HEK293T (cell line): ENCODE measurements at regions not wholly inside any gene's neighbourhood (a gene's known extent, or its start where the extent isn't known, plus 50 kb on each side); places are given as distances from the start of the nearest gene placed in this dataset.
A peak's percentile ranks its signal among the peaks of the same experiment; 100 is the strongest.

Source experiments
- CTCF ChIA-PET: fragments of 350-600 bp; formaldehyde crosslinking; extraction: SDS; loops from one replicate; lab custom pipeline; 2021; ENCODE audit warnings: antibody characterized with exemption, inconsistent platforms; lab: Yijun Ruan, JAX
- POLR2A ChIA-PET: fragments of 350-600 bp; formaldehyde crosslinking; extraction: SDS; loops from one replicate; lab custom pipeline; 2020; ENCODE audit warnings: antibody characterized with exemption, inconsistent platforms; lab: Yijun Ruan, JAX
- DNase-seq: peaks from one replicate; pipeline ENCODE4 v3.0.0; 2012; ENCODE audit warnings: mixed read lengths; ENCODE audit errors: extremely low spot score
- ARNT ChIP-seq: fragments of 450-650 bp; IDR thresholded peaks from 2 replicates; pipeline ENCODE4 v1.6.1; 2017; ENCODE audit warnings: mild to moderate bottlenecking
- BHLHE40 ChIP-seq: fragments of 450-650 bp; IDR thresholded peaks from 2 replicates; pipeline ENCODE4 v1.6.1; 2016; ENCODE audit warnings: mild to moderate bottlenecking, moderate library complexity, borderline replicate concordance
- CTBP1 ChIP-seq: fragments of 450-650 bp; IDR thresholded peaks from 2 replicates; pipeline ENCODE4 v1.6.1; 2016; ENCODE audit warnings: borderline replicate concordance
- ELF4 ChIP-seq: fragments of 450-650 bp; IDR thresholded peaks from 2 replicates; pipeline ENCODE4 v1.6.1; 2017; ENCODE audit warnings: antibody characterized with exemption
- FOXA1 ChIP-seq: fragments of 450-650 bp; IDR thresholded peaks from 2 replicates; pipeline ENCODE4 v1.6.1; 2016; ENCODE audit warnings: mild to moderate bottlenecking
- FOXK2 ChIP-seq: fragments of 450-650 bp; IDR thresholded peaks from 2 replicates; pipeline ENCODE4 v1.6.1; 2016; ENCODE audit warnings: mild to moderate bottlenecking
- FOXM1 ChIP-seq: fragments of 450-650 bp; IDR thresholded peaks from 2 replicates; pipeline ENCODE4 v1.6.1; 2017; ENCODE audit warnings: mild to moderate bottlenecking, borderline replicate concordance
- HDGF ChIP-seq: fragments of 450-650 bp; IDR thresholded peaks from 2 replicates; pipeline ENCODE4 v1.6.1; 2017; ENCODE audit warnings: antibody characterized with exemption, borderline replicate concordance
- L3MBTL2 ChIP-seq: fragments of 450-650 bp; conservative IDR thresholded peaks from 2 replicates; pipeline ENCODE4 v1.6.1; 2016; ENCODE audit warnings: mild to moderate bottlenecking
- LEF1 ChIP-seq: fragments of 450-650 bp; IDR thresholded peaks from 2 replicates; pipeline ENCODE4 v1.6.1; 2017; ENCODE audit warnings: mild to moderate bottlenecking, borderline replicate concordance
- NFRKB ChIP-seq: fragments of 450-650 bp; IDR thresholded peaks from 2 replicates; pipeline ENCODE4 v1.6.1; 2016; ENCODE audit warnings: mild to moderate bottlenecking, moderate library complexity
- PKNOX1 ChIP-seq: fragments of 450-650 bp; IDR thresholded peaks from 2 replicates; pipeline ENCODE4 v1.6.1; 2016
- SP1 ChIP-seq: fragments of 450-650 bp; IDR thresholded peaks from 2 replicates; pipeline ENCODE4 v1.6.1; 2017
- SUZ12 ChIP-seq: fragments of 450-650 bp; IDR thresholded peaks from 2 replicates; pipeline ENCODE4 v1.6.1; 2016; ENCODE audit warnings: mild to moderate bottlenecking
- TARDBP ChIP-seq: fragments of 450-650 bp; IDR thresholded peaks from 2 replicates; pipeline ENCODE4 v1.6.1; 2016
- ZNF384 ChIP-seq: fragments of 450-650 bp; IDR thresholded peaks from 2 replicates; pipeline ENCODE4 v1.6.1; 2016

GRCh38 chr9:86659413-86660046 is 287.8 kb downstream of the GAS1 start:
- TF ChIP-seq PKNOX1 (no peak), NFRKB (no peak), SUZ12 (no peak), HDGF (no peak), L3MBTL2 (no peak), ELF4 (no peak), FOXK2 (no peak), FOXM1 (no peak), BHLHE40 (no peak), ARNT (no peak), ZNF384 (no peak), CTBP1 (no peak), LEF1 (no peak), SP1 (no peak)
- no peak for DNase-seq
- POLR2A ChIA-PET, result no interaction called here
- CTCF ChIA-PET, result no interaction called here

GRCh38 chr9:86655147-86655546 is 292.2 kb downstream of the GAS1 start:
- ChIA-PET CTCF (no interaction called here), POLR2A (no interaction called here)
- DNase-seq, result no peak
- no peak for TF ChIP-seq TARDBP
- peak; percentile 41; the same call in 1 of the 2 replicates for TF ChIP-seq PKNOX1
- TF ChIP-seq SUZ12, result no peak
- no peak for TF ChIP-seq FOXM1
- TF ChIP-seq HDGF, result no peak
- TF ChIP-seq FOXK2, result no peak
- no peak for TF ChIP-seq FOXA1

- DNase-seq, result no peak
- TF ChIP-seq CTBP1 (no peak), NFRKB (no peak), LEF1 (no peak), BHLHE40 (no peak), SP1 (no peak), ARNT (no peak), PKNOX1 (no peak), ELF4 (no peak), SUZ12 (no peak), FOXM1 (no peak), FOXA1 (no peak), TARDBP (no peak), HDGF (no peak), FOXK2 (no peak), ZNF384 (no peak), L3MBTL2 (no peak)
- ChIA-PET CTCF (no interaction called here), POLR2A (no interaction called here)
These were observed 293.8 kb downstream of the GAS1 start for GRCh38 chr9:86653466-86653865.

GRCh38 chr9:86652736-86653135 is 294.6 kb downstream of the GAS1 start:
- TF ChIP-seq SUZ12, result no peak
- TF ChIP-seq BHLHE40, result no peak
- no peak for TF ChIP-seq ZNF384
- TF ChIP-seq FOXA1, result no peak
- no peak for TF ChIP-seq FOXK2
- TF ChIP-seq NFRKB, result no peak
- TF ChIP-seq FOXM1, result no peak
- TF ChIP-seq ELF4, result no peak
- no peak for TF ChIP-seq HDGF
- no peak for TF ChIP-seq L3MBTL2
- TF ChIP-seq ARNT, result no peak
- no peak for TF ChIP-seq SP1
- TF ChIP-seq TARDBP, result no peak
- no peak for TF ChIP-seq CTBP1
- no peak for TF ChIP-seq LEF1
- POLR2A ChIA-PET, result no interaction called here
- CTCF ChIA-PET, result no interaction called here
- DNase-seq, result no peak

- DNase-seq, result no peak
- ChIA-PET POLR2A (no interaction called here), CTCF (interaction anchor here (0.6 kb wide), 1 partner anchor 158 kb away, joined by 6 read pairs; no protein-coding TSS in a partner anchor)
- TF ChIP-seq CTBP1, result no peak
- no peak for TF ChIP-seq FOXA1
- no peak for TF ChIP-seq L3MBTL2
- no peak for TF ChIP-seq ZNF384
- no peak for TF ChIP-seq HDGF
- no peak for TF ChIP-seq SUZ12
- TF ChIP-seq SP1, result no peak
- no peak for TF ChIP-seq FOXM1
- TF ChIP-seq ELF4, result no peak
- TF ChIP-seq FOXK2, result no peak
- no peak for TF ChIP-seq LEF1
- no peak for TF ChIP-seq NFRKB
- TF ChIP-seq BHLHE40, result no peak
- TF ChIP-seq TARDBP, result no peak
These were observed 295.7 kb upstream of the TUT7 start for GRCh38 chr9:86649913-86650312.

- POLR2A ChIA-PET, result no interaction called here
- DNase-seq, result no peak
- CTCF ChIA-PET, result no interaction called here
- TF ChIP-seq NFRKB (no peak), TARDBP (no peak), ZNF384 (no peak), FOXK2 (no peak), SUZ12 (no peak), ELF4 (no peak), CTBP1 (no peak), ARNT (no peak), BHLHE40 (no peak), PKNOX1 (no peak), L3MBTL2 (no peak), HDGF (no peak), LEF1 (no peak), FOXA1 (no peak), FOXM1 (no peak), SP1 (no peak)
These were observed 294.6 kb upstream of the TUT7 start for GRCh38 chr9:86648828-86649170.
